Astrocyte of the cerebellum (primary cell): ENCODE measurements at regions not wholly inside any gene's neighbourhood (a gene's known extent, or its start where the extent isn't known, plus 50 kb on each side); places are given as distances from the start of the nearest gene placed in this dataset.

ENCODE experiments used
- DNase-seq: peaks from one replicate; pipeline ENCODE4 v3.0.0-alpha.2; 2011; ENCODE audit warnings: low read depth
- H3K4me3 ChIP-seq: 2 replicates; pipeline ENCODE4 v1.5.1; 2011; ENCODE audit warnings: mild to moderate bottlenecking, low read depth, low read length, moderate library complexity
- CTCF ChIP-seq: IDR thresholded peaks from 2 replicates; pipeline ENCODE4 v1.5.1; 2012; ENCODE audit warnings: low read length, low read depth, moderate library complexity, mild to moderate bottlenecking; ENCODE audit errors: missing control alignments
- in situ Hi-C: cut with HindIII; loops from 2 replicates; pipeline ENCODE4 v1.10.0; 2017; ENCODE audit warnings: low sequenced_read_pairs

GRCh38 chr18:41724195-41724594, 230.8 kb upstream of the PIK3C3 start:
- in situ Hi-C loops: no loop called here
- no peak for DNase-seq
- no peak overlapping the region for H3K4me3 ChIP-seq
- no peak for TF ChIP-seq CTCF

GRCh38 chr18:41721103-41721790, 233.8 kb upstream of the PIK3C3 start:
- DNase-seq: no peak
- TF ChIP-seq CTCF: no peak
- H3K4me3 ChIP-seq: no peak overlapping the region
- in situ Hi-C loops: no loop called here

- no peak overlapping the region for H3K4me3 ChIP-seq
- in situ Hi-C loops: no loop called here
- DNase-seq: no peak
- no peak for TF ChIP-seq CTCF
Observed at GRCh38 chr18:41720226-41720625, 234.8 kb upstream of the PIK3C3 start.

- TF ChIP-seq CTCF: no peak
- no peak overlapping the region for H3K4me3 ChIP-seq
- DNase-seq: no peak
- in situ Hi-C loops: no loop called here
Observed at GRCh38 chr18:41719808-41720207, 235.2 kb upstream of the PIK3C3 start.

GRCh38 chr18:41714872-41715271, 240.2 kb upstream of the PIK3C3 start:
- no peak for TF ChIP-seq CTCF
- in situ Hi-C loops: no loop called here
- H3K4me3 ChIP-seq: no peak overlapping the region
- DNase-seq: no peak

GRCh38 chr18:41713969-41714825, 240.8 kb upstream of the PIK3C3 start:
- H3K4me3 ChIP-seq: no peak overlapping the region
- in situ Hi-C loops: no loop called here
- DNase-seq: no peak
- no peak for TF ChIP-seq CTCF
